Dedifferentiated amniotic fluid mesenchymal stem cell (primary cell): ENCODE measurements at regions not wholly inside any gene's neighbourhood (a gene's known extent, or its start where the extent isn't known, plus 50 kb on each side); places are given as distances from the start of the nearest gene placed in this dataset.
"Not testable (repeated sequence)": the region's sequence is repeated elsewhere in the genome, so short reads cannot be mapped to it uniquely, and the experiment has no call there.

Source experiments
- DNase-seq: peaks from one replicate; pipeline ENCODE4 v3.0.0-alpha.2; 2016; ENCODE audit errors: extremely low spot score

DNA sequence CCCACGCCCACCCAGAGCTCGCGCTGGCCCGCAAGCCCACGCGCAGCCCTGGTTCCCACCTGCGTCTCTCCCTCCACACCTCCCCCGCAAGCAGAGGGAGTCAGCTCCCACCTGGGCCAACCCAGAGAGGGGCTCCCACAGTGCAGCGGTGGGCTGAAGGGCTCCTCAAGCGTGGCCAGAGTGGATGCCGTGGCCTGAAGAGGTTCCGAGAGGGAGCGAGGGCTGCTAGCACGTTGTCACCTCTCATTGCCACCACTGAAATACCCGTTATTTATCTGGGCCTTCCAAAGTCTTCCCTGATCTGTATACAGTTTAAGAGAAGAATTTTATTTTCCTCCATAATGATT is 88.3 kb upstream of the MYLIP start:
- DNase-seq = no peak

DNA sequence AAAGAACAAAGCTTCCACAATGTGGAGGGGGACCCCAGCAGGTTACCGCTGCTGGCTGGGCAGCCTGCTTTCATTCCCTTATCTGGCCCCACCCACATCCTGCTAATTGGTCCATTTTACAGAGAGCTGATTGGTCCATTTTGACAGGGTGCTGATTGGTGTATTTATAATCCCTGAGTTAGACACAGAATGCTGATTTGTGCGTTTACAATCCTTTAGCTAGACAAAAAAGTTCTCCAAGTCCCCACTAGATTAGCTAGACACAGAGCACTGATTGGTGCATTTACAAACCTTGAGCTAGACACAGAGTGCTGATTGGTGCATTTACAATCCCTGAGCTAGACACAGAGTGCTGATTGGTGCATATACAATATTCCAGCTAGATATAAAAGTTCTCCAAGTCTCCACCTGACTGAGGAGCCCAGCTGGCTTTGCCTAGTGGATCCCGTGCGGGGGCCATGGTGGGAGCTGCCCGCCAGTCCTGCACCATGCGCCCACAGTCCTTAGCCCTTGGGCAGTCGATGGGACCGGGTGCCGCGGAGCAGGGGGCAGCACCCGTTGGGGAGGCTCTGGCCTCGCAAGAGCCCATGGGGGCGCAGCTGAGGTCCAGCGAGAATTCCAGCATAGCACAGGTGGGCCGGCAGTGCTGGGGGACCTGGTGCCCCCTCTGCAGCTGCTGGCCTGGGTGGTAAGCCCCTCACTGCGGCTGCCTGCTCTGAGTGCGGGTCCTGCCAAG is 88.8 kb upstream of the MYLIP start:
- not testable (repeated sequence) for DNase-seq

DNA sequence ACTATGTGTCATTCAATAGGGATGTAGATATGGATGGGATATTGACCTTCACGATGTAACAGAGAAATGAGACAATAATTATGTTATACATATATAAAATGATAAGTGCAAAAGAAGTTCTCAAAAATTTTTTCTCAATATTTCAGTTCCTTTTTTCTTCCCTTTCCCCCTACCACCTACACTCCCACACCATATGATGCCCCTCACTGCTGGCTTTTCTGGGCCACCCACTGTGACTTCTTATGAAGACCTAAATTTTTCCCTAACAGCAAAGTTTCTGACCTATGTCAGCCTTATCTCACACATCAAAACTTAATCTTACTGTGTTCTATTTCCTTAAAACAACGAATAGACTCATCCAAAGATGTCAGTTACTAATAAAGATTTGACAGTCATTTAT is 89.9 kb upstream of the MYLIP start:
- DNase-seq = no peak

DNA sequence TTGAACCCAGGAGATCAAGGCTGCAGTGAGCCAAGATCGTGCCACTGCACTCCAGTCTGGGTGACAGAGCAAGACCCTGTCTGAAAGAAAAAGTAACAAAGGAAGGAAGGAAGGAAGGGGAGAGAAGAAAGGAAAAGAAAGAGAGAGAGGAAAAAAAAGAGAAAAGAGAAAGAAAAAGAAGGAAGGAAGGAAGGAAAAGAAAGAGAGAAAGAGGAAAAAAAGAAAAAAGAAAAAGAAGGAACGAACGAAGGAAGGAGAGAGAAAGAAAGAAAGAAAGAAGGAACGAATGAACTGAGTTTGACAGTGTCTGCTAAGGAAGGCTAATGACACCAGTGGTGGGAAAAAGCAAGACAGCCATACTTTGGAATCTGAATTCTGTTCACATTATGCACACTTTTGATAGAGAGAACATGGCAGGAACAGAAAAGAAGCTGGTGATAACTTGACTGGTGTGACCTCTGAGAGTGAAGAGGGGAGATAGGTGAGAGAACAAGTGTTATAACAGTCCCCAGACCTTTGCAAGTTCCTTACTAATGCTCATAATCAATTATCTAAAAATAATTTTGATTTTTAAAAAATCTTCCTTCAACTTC is 93.3 kb upstream of the MYLIP start:
- no peak for DNase-seq

DNA sequence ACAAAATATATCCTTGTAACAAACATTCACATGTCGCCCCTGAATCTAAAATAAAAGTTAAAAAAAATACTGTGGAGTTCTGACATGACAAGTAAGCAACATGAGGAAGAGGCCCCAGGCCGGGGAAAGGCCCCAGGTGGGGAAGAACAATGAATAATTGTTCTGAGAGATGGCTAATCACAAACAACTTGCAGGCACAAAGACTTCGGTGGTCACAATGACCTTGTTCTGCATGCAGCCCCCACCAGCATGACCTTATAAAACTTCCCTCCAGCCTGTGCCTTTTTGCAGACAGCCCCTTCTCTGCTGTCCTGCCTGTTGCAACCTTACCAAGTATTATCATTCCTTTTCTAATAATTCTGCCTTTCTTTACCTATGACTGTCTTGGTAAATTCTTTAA is 95.7 kb upstream of the MYLIP start:
- DNase-seq = no peak

DNA sequence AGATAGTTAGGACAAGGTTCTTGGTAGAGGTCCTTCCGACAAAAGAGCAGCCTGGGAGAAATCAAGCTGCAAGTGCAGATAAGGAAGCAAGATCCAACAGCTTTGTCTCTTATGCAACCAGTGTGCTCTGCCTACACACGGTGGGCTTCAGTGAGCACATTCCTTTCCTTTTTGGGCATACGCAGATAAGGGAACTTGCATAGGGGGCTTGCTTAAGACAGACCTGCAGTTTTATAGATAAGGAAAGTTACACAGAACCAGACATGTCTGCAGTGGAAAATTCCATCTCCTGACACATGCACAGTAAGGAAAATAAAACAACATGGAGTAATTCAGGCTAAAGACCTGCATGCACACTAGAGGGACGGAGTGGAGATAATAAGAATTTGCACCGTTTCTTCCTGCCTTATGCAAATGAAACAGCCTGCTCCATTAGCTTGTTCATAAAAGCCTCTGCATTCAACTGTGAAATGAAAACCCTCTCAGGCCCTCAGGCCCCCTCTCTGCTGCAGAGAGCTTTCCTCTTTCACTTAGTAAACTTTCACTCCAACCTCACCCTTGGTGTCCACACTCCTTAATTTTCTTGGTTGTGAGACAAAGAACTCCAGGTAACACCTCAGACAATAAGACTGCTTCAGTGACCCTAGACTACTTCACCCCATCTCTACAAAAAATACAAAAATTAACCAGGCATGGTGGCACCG is 97.5 kb upstream of the MYLIP start:
- no peak for DNase-seq

DNA sequence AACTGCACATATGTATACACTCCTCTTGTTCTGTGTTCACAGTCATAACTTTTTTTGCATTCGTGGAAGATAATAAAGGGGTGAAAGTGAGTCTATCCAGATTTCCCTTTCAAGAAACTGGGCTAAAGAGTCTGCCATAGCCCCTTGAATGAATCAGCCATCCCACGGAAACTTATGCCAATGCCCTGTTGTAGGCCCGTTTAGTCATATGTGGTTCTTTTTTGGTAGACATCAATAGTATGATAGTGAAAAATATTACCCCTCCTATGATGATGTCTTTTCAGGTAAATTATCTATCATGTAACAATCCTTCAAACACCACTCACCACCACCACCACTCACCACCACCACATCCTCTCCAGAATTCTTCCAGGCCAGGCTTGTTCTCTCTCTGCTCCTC is 99.9 kb upstream of the MYLIP start:
- DNase-seq = no peak

DNA sequence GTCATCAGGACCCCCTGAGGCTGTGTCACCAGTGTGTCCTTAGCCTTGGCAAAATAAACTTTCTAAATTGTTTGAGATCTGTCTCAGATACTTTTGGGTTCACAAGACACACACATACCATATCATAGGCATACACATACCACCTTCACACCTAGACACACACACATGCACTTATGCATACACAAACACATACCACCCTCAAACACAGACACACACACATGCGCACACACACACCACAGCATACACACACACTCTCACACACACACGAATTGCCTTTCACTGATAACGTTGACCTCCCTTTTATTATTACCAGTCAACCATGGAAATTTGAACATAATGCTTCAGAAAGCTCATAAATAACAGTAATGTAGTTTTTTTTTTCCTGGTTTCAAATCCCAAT is 108.6 kb upstream of the MYLIP start:
- no peak for DNase-seq

DNA sequence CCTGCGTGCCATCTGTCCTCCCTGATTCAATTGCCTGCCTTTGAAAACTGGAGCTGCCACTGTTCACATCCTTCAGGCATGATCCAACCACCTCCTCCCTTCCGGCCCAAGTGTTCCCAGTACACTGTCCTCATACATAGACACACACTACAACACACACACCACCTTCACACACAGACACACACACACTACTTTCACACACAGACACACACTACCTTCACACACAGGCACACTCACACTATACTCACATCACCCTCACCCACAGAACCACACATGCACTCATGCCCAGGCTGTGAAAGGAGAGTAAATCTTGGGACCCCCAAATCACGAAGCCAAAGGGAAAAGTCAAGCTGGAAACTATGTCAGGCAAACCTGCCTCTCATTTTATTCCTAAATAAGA is 109.4 kb upstream of the MYLIP start:
- DNase-seq = no peak

DNA sequence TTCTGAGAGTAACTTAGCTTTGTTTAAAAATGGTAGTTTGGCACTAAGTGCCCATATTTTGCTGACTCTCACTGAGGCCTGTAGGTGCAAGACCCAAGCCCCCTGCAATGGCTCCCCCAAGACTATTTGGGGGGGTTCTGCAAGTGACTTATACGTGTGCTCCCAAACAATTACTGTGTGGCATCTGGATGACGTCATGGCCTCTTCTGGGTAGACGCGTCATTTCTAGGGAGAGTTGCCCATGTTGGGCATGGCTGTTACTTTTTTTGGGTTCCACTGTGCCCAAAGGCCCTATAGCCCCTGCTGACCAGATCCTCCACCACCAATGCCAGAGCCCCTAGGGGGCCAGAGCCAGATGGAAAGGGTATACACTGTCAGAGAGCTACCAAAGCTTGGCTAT is 110.3 kb upstream of the MYLIP start:
- no peak for DNase-seq

DNA sequence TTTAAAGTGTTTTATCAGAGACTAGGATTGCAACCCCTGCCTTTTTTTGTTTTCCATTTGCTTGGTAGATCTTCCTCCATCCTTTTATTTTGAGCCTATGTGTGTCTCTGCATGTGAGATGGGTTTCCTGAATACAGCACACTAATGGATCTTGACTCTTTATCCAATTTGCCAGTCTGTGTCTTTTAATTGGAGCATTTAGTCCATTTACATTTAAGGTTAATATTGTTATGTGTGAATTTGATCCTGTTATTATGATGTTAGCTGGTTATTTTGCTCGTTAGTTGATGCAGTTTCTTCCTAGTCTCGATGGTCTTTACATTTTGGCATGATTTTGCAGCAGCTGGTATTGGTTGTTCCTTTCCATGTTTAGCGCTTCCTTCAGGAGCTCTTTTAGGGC is 114.6 kb upstream of the MYLIP start:
- DNase-seq = not testable (repeated sequence)

DNA sequence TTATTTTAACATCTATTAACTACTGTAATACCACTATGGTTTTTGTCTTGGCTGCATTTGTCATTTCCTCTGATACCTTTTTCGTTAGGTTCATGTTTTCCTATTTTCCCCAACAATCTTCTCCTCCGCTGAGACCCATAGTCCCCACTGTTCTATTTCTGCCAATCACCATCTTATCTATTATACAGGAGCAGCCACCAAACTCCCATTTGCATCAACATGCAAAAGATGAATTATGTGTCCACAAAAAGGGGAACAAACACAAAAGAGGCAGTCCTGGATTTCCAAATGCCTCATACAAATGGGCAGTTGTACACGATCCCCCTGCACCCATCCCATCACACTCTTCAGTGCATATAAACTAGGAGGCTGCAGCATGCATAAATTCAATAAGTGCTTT is 121.7 kb upstream of the MYLIP start:
- DNase-seq = no peak

DNA sequence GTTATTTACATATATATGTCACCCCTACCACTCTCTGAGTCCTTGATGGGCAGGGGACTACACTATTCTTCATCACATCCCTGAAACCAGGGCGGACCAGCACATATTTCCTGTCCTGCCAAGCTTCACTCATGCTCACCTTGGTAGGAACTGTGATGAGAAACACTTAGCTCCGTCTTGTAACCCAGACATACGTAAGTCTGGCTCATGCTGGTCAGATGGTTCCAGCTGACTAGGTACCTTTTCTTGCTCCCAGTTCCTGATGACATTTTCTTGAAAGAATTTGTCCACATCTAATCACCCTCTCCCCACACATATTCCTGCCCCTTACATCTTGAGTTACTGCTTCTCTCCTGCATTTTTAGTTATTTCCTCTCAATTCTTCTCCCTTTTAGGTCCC is 122.2 kb upstream of the MYLIP start:
- no peak for DNase-seq

DNA sequence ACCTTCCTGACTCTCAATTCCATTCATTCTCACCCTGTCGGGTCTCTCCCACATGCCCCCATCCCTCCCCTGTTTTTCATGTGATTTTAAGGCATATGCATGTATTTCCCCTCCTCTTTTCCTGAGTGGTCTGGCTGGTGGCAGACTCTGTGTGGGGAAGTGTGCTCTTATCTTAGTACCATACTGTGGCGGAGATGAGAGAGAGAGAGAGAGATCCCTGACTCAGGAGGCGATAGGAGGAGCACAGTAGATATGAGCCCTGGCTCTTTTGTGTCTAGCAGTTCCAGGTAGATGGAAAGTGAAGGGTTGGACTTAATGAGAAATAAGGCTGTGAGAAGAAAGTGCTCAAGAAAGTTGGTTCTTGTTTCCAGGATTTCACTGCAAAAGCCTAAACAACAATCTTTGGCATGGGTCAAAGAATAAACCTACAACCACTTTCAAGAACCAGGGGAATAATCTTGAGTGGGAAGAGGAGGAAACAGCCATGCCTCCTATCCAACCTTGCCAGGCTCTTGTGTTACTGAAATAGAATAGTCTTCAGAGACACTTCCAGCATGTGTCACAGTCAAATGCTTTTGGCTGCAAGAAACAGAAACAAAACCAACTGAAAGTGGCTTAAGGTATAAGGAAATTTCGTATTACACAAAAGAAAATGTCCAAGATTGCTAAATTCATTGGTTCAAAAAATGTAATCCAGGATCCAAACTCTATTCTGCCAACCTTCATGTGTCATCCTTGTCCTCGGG is 123.8 kb upstream of the MYLIP start:
- no peak for DNase-seq

DNA sequence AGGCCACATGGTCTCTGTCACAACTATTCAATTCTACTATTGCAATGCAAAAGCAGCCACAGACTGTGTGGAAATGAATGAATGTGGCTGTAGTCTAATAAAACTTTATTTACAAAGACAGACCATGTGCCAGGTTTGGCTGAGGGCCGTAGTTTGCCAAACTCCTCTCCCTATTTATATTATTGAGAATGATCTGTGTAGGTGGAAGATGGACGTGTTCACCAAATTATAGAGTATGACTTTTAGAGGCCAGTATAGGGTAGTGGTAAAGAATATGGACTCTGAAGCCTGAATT is 125.7 kb upstream of the MYLIP start:
- DNase-seq = no peak

DNA sequence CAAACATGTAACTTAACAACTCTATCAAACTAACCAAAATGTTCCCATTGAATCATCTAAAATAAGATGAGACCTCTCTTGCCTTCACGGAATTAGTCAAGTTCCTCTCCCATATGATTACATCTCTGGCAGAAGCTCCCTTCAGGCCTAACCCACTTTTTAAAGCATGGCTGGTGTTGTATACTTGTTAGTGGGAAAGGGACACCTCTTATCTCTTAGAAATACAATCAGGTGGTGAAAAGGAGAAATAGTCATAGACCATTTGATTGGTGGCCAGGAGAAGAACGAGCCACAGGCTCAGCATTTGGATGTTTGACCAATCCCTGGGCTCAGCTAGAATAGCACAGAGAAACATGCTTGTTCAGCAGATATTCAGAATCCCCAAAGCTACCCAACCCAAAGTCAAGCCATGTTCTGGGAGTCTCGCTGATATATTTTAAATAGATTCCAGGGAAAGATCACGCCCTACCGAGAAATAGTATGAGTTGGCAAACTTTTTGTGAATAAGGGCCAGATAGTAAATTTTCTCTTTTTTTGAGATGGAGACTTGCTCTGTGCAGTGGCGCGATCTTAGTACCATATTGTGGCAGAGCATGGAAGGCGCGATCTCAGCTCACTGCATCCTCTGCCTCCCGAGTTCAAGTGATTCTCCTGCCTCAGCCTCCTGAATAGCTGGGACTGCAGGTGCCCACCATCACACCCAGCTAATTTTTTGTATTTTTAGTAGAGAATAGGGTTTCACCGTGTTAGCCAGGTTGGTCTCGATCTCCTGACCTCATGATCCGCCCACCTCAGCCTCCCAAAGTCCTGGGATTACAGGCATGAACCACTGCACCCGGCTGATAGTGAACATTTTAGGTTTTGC is 126.3 kb upstream of the MYLIP start:
- no peak for DNase-seq

DNA sequence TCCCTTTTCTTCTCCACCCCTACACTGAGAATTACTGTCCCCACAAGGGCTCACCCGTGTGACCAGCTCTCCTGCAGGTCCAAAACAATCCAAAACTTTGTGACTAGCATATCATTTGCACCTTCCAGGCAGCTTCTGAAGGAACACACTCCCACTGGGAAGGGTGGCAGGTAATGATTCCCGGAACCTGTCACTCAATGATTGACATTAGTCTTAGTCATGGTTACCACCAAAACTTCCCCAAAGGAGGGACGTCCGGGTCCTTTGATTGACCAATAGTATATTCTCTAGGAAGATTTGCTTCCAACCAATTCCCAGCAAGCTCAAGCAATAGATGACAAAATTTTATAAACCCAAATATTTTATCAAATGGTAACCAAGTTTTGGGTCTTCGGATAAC is 127.7 kb upstream of the MYLIP start:
- no peak for DNase-seq

DNA sequence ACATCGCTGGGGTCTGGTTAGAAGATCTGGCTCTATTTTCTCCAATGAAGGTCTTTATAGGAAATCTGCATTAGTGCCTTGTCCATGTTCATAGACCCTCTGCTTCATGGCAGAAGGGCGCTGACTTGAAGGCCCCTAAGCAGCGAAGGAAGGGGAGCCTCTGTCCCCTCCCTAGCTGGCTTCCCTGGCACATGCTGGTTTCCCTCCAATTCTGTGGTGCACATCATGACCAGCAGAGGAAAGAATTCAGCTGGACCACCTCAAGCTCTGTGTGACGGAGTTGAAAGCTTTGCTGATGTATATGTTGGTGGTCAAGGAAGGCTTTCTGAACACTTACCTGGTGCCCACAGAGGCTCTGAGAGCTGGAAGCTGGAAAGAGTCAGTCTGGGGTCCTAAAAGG is 129.7 kb upstream of the MYLIP start:
- no peak for DNase-seq

DNA sequence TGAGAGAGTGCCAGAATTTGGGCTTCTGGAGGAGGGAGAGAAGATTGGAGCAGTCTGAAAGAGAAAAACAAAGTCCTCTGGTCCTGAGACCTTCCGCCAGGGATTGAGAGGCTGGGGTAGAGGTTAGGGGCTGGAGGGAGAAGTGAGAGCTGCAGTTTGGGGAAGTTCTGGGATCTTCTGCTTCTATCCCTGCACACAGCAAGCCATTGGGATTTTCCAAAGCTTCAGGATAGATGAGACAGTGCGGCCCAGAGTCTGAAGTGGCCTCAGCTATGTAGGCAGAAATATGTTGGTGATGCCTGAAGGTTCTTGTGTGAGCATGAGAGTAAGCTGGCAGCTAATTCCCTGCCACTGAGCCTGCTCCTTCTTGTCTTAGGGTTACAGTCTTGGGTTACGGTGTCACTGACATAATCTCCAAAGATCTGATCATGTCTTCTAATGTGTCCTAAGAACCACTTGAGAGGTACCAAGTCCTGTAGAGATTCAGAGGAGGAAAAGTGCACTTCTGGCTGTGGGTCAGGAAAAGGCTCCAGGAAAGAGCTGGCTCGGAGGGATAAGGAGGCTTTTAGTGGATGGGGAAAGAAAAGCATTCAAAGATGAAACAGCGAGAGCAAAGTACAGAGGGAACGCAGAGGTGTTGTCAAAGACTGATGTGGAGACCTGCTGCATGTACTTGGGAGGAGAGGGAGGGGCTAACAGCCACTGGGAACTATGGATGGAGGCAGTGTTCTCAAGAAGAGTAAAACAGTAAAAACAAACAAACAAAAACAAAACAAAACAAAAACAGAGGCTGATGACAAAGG is 131.1 kb upstream of the MYLIP start:
- DNase-seq = no peak

DNA sequence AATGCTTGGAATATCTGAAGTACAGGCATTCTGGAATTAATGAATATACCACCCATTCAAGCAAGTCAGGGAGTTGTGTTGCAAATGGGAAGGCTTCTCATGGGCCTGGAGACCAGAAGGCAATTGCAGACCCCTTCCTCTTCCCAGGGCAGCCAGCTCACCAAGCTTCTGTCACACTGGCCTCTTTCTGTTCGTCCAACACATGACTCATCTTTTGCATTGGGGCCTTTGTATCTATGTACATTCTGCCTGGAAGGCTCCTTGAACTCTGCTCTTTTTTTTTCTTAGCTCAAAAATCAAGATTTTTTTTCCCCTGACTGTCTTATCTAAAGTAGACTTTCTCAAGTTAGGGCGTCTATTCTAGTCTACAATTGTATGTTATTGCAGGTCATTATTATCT is 132.9 kb upstream of the MYLIP start:
- no peak for DNase-seq

DNA sequence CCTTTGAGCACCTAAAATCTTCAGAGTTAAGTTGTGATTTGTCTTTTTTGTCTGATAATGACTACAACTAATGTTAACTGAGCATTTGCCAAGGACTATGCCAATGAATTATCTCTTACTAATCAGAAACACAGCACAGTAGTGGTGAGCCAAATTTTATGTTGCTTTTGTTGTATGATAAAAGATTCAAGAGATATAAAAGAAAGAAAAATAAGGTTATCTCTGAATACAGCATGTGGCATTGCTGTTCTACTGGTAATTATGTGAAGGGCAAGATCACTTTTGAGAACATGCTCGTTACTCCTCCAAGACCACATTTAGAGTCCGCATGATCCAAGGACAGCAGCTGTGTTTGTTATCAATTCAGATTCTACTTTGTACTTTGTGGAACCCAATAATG is 133.4 kb upstream of the MYLIP start:
- no peak for DNase-seq
